GM13977 (cell line): ENCODE measurements at regions not wholly inside any gene's neighbourhood (a gene's known extent, or its start where the extent isn't known, plus 50 kb on each side); places are given as distances from the start of the nearest gene placed in this dataset.
A peak's percentile ranks its signal among the peaks of the same experiment; 100 is the strongest.

ENCODE experiments used
- DNase-seq: peaks from one replicate; pipeline ENCODE4 v3.0.0; 2012; ENCODE audit warnings: low spot score
- in situ Hi-C: fragments of 300-500 bp; cut with MboI; formaldehyde crosslinking; loops from one replicate; pipeline ENCODE4 v1.12.0; 2022; ENCODE audit warnings: low sequenced_read_pairs, low pct_unique_long_range_greater_than_20kb, mixed read lengths, inconsistent platforms; ENCODE audit not compliant: unreplicated experiment
- TF ChIP-seq, protein P1 (sequence below): IDR thresholded peaks from 2 replicates; pipeline ENCODE4 v1.5.1; 2012; ENCODE audit warnings: mild to moderate bottlenecking, control low read depth; ENCODE audit not compliant: insufficient read depth; ENCODE audit errors: extremely low read depth, missing control alignments

DNA sequence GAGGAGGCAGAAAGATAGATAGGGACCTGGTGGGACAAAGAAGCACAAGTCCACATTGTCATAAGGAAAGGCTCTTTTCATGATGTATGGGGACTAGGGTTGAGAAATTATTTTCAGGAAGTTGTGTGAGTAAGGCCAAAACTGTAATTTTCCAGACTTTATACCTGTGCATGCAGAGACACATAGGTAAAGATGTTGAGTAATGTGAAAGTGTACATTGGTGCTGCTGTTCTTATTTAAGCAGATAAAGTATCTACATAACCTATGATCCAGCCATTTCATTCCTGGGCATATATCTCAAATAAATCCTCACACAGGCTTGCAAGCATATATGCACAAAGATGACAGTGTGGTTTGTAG lies 332.2 kb downstream of the DUSP6 start:
- in situ Hi-C loops, result loop anchor here (25.0 kb wide), 1 partner anchor 908 kb away; no protein-coding TSS in a partner anchor
- TF ChIP-seq, protein P1, sequence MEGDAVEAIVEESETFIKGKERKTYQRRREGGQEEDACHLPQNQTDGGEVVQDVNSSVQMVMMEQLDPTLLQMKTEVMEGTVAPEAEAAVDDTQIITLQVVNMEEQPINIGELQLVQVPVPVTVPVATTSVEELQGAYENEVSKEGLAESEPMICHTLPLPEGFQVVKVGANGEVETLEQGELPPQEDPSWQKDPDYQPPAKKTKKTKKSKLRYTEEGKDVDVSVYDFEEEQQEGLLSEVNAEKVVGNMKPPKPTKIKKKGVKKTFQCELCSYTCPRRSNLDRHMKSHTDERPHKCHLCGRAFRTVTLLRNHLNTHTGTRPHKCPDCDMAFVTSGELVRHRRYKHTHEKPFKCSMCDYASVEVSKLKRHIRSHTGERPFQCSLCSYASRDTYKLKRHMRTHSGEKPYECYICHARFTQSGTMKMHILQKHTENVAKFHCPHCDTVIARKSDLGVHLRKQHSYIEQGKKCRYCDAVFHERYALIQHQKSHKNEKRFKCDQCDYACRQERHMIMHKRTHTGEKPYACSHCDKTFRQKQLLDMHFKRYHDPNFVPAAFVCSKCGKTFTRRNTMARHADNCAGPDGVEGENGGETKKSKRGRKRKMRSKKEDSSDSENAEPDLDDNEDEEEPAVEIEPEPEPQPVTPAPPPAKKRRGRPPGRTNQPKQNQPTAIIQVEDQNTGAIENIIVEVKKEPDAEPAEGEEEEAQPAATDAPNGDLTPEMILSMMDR, result no peak
- no peak for DNase-seq

DNA sequence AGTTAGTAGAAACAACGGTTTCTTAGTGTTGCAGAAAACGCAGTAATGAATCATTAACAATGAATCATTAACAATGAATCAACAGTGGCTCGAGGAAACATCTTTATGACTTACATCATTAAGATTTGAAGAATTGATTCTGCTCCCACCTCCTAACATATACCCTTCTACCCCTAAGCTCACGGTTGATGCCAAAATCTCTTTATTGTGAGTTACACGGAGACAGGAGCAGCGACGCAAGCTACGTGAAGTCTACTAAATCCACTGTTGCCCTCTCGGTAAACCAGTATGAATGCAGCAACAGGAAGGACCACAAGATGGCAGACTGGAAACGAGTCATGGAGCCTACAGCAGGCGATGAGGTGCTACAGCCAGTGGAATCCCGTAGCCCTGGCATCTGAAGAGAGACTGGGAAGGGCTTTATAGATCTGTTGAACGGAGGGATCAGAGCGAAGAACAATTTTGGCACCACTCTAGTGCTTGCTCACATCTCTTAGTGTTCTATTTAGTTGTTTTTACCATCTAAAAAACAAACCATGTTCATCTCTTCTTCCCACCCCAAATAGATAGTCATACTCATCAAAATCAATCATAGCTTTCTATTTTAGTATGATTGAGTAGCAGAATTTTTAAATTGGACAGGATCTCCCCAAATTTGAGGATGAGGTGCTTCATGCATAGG lies 332.7 kb downstream of the DUSP6 start:
- TF ChIP-seq, protein P1, result peak; percentile 93
- peak; percentile 42 for DNase-seq
- in situ Hi-C loops, result loop anchor here (25.0 kb wide), 1 partner anchor 907 kb away; no protein-coding TSS in a partner anchor

DNA sequence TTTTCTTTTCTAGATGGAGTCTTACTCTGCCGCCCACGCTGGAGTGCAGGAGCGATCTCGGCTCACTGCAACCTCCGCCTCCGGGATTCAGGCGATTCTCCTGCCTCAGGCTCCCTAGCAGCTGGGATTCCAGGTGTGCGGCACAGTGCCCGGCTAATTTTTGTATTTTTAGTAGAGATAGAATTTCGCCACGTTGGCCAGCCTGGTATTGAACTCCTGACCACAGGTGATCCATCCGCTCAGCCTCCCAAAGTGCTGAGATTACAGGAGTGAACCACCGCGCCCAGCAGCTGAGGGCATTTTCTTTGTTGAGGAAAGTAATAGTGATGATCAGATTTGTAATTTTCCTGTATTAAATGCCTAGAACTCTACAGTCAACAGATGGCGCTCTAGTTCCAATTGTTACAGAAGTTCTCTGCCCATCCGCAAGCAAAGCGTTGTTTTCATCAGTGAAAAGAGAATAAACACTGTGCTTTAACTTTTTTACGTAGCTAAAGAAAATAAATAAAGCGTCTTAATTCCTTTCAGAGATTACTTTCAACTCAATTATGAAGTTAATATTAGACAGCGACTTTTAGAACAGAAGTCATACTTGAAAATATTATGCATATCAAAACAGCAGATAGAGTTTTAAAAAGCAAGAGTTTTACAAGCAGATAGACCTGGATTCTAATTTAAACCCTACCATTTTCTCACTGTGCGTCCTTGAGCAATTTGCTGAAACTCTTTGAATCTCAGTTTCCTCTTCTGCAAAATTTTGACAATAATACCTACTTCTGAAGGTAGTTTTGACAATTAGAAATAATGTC lies 335.1 kb downstream of the DUSP6 start:
- TF ChIP-seq, protein P1, result peak; percentile 83
- in situ Hi-C loops, result loop anchor here (25.0 kb wide), 1 partner anchor 905 kb away; no protein-coding TSS in a partner anchor
- DNase-seq, result peak; percentile 21

DNA sequence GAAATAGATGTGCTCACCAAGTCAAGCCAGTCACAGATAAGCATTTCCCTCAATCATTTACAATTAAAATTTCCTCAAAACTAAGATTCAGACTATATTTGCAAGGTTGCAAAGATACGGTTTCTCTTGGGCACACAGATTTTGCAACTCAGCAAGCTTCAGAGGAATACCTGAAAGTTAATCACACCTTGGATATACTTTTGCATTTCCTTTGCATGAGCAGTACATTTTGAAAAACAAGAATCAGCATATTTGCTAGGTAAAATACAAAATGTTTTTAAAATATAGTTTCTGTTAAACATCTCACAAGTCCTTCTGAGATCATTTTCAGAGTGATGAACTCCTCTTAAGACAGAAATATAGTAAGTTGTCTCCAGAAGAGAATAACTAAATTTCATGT lies 336.9 kb downstream of the DUSP6 start:
- TF ChIP-seq, protein P1, result no peak
- DNase-seq, result no peak
- in situ Hi-C loops, result loop anchor here (25.0 kb wide), 1 partner anchor 903 kb away; no protein-coding TSS in a partner anchor

DNA sequence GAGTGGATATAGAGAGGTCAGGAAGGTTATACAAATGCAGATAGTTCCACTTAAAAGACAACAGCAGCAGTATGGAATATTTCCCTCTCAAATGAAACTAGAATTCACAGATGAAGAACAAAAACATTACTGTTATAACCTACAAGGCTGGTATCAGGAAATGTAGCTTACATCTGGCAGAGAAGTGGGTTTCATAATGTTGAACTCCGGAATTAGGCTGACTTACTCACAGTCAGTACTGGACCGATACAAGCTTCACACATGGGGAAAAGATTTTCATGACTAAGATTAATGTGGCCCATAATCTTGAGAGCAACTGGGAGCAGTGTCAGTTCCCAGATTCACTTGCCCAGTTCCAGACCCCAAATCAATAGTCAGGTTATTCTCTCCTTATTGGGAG lies 353.9 kb downstream of the DUSP6 start:
- TF ChIP-seq, protein P1, result no peak
- no peak for DNase-seq
- in situ Hi-C loops, result no loop called here

GRCh38 chr12:88996200-88996788 lies 356.0 kb downstream of the DUSP6 start:
- DNase-seq, result no peak
- in situ Hi-C loops, result no loop called here
- TF ChIP-seq, protein P1, result no peak
